GM23248 (cell line): ENCODE measurements at regions not wholly inside any gene's neighbourhood (a gene's known extent, or its start where the extent isn't known, plus 50 kb on each side); places are given as distances from the start of the nearest gene placed in this dataset.

ENCODE experiments used
- DNase-seq: peaks from one replicate; pipeline ENCODE4 v3.0.0-alpha.2; 2015
- H2AFZ ChIP-seq: fragments of 200-600 bp; sonication (generic); 2 replicates; pipeline ENCODE4 v1.6.1; 2016; ENCODE audit warnings: antibody characterized with exemption
- H3F3A ChIP-seq: fragments of 200-600 bp; sonication (generic); 2 replicates; pipeline ENCODE4 v1.6.1; 2016; ENCODE audit warnings: mild to moderate bottlenecking, antibody characterized with exemption, mixed run types; ENCODE audit not compliant: insufficient read depth
- H3K27ac ChIP-seq: fragments of 200-600 bp; sonication (generic); 2 replicates; pipeline ENCODE4 v1.5.1; 2016; ENCODE audit warnings: mild to moderate bottlenecking
- H3K27me3 ChIP-seq: fragments of 200-600 bp; sonication (generic); replicated peaks from 2 replicates; pipeline ENCODE4 v1.6.1; 2016; ENCODE audit warnings: mild to moderate bottlenecking; ENCODE audit not compliant: insufficient read depth
- H3K36me3 ChIP-seq: fragments of 200-600 bp; sonication (generic); 2 replicates; pipeline ENCODE4 v1.6.1; 2016; ENCODE audit warnings: low read depth, mild to moderate bottlenecking
- H3K4me1 ChIP-seq: fragments of 200-600 bp; sonication (generic); 2 replicates; pipeline ENCODE4 v1.6.1; 2016; ENCODE audit warnings: mild to moderate bottlenecking; ENCODE audit not compliant: insufficient read depth
- H3K4me2 ChIP-seq: fragments of 200-600 bp; sonication (generic); one replicate; pipeline ENCODE4 v1.6.1; 2016; ENCODE audit warnings: mild to moderate bottlenecking; ENCODE audit not compliant: unreplicated experiment
- H3K4me3 ChIP-seq: fragments of 200-600 bp; sonication (generic); 2 replicates; pipeline ENCODE4 v1.5.1; 2016; ENCODE audit warnings: mild to moderate bottlenecking
- H3K79me2 ChIP-seq: fragments of 200-600 bp; sonication (generic); 2 replicates; pipeline ENCODE4 v1.6.1; 2016; ENCODE audit warnings: mild to moderate bottlenecking; ENCODE audit not compliant: insufficient read depth
- H3K9ac ChIP-seq: fragments of 200-600 bp; sonication (generic); 2 replicates; pipeline ENCODE4 v1.6.1; 2016; ENCODE audit warnings: mild to moderate bottlenecking
- H3K9me2 ChIP-seq: fragments of 200-600 bp; sonication (generic); 2 replicates; pipeline ENCODE4 v1.6.1; 2016; ENCODE audit warnings: mixed run types, mild to moderate bottlenecking, moderate library complexity; ENCODE audit not compliant: insufficient read depth
- H3K9me3 ChIP-seq: fragments of 200-600 bp; sonication (generic); one replicate; pipeline ENCODE4 v1.6.1; 2017; ENCODE audit warnings: low read depth
- H4K20me1 ChIP-seq: fragments of 200-600 bp; sonication (generic); 2 replicates; pipeline ENCODE4 v1.6.0; 2016; ENCODE audit not compliant: insufficient read depth
- EZH2 ChIP-seq: fragments of 200-600 bp; sonication (generic); IDR thresholded peaks from 2 replicates; pipeline ENCODE4 v1.6.1; 2018; ENCODE audit warnings: antibody characterized with exemption, mild to moderate bottlenecking; ENCODE audit not compliant: insufficient read depth, poor library complexity, severe bottlenecking
- EZH2phosphoT487 ChIP-seq: fragments of 200-600 bp; sonication (generic); IDR thresholded peaks from 2 replicates; pipeline ENCODE4 v1.6.1; 2018; ENCODE audit warnings: antibody characterized with exemption, moderate library complexity, mild to moderate bottlenecking, low read depth; ENCODE audit not compliant: insufficient read depth
- WGBS, 2 experiments: methylation state at CpG; one replicate each; pipeline ENCODE4 v1.1.6; 2015 to 2017; ENCODE audit warnings: low lambda C conversion rate in 2 of 2, low coverage in 1 of 2; ENCODE audit errors: missing lambda C conversion rate in 2 of 2; 5-methylcytosine and 5-hydroxymethylcytosine counted together
- in situ Hi-C: fragments of 300-500 bp; cut with MboI; formaldehyde crosslinking; loops from 2 replicates; pipeline ENCODE4 v1.15.0; 2020

- Histone ChIP-seq H3K9ac (no peak overlapping the region), H3K36me3 (no peaks in the 10 kb centered on the region), H3K4me2 (no peak overlapping the region), H2AFZ (no peak overlapping the region), H3K9me3 (no peaks in the 10 kb centered on the region), H3K27me3 (no peaks in the 10 kb centered on the region; the same call in 1 of the 2 replicates), H3F3A (no peaks in the 10 kb centered on the region), H4K20me1 (no peaks in the 10 kb centered on the region), H3K79me2 (no peaks in the 10 kb centered on the region), H3K4me1 (no peaks in the 10 kb centered on the region), H3K27ac (no peak overlapping the region), H3K9me2 (no peaks in the 10 kb centered on the region), H3K4me3 (no peak overlapping the region)
- TF ChIP-seq EZH2phosphoT487 = no peak
- TF ChIP-seq EZH2 = no peak
- no peak for DNase-seq
- in situ Hi-C loops = no loop called here
Measured at GRCh38 chr18:7497081-7497480, 70.0 kb upstream of the PTPRM start.

DNA sequence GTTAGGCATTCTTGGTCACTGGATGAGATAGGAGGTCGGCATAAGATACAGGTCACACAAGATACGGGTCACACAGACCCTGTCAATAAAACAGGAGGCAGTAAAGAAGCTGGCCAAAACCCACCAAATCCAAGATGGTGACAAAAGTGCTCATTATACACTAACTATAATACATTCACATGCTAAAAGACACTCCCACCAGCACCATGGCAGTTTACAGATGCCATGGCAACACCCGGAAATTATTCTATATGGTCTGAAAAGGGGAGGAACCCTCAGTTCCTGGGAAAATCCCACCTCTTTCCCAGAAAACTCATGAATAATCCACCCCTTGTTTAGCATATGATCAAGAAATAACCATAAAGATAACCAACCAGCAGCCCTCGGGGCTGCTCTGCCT is 56.0 kb upstream of the PTPRM start:
- H3K27me3 ChIP-seq = no peaks in the 10 kb centered on the region
- no peaks in the 10 kb centered on the region for H3F3A ChIP-seq
- TF ChIP-seq EZH2phosphoT487 (no peak), EZH2 (no peak)
- H2AFZ ChIP-seq = no peak overlapping the region
- no peak overlapping the region for H3K4me2 ChIP-seq
- H3K4me1 ChIP-seq = no peaks in the 10 kb centered on the region
- H3K9ac ChIP-seq = no peak overlapping the region
- H3K36me3 ChIP-seq = no peaks in the 10 kb centered on the region
- H3K9me2 ChIP-seq = no peaks in the 10 kb centered on the region
- H3K79me2 ChIP-seq = no peaks in the 10 kb centered on the region
- no peaks in the 10 kb centered on the region for H4K20me1 ChIP-seq
- no peak overlapping the region for H3K4me3 ChIP-seq
- no peak for DNase-seq
- in situ Hi-C loops = no loop called here
- 74 to 76% methylated on average over 4 of the region's 4 CpGs for WGBS, 2 experiments
- H3K9me3 ChIP-seq = no peaks in the 10 kb centered on the region
- H3K27ac ChIP-seq = no peak overlapping the region

- peak; percentile 46 for DNase-seq
- H3F3A ChIP-seq = no peaks in the 10 kb centered on the region
- no peaks in the 10 kb centered on the region for H3K9me3 ChIP-seq
- in situ Hi-C loops = no loop called here
- no peak overlapping the region for H3K4me3 ChIP-seq
- 11% methylated on average over 5 of the region's 5 CpGs for WGBS, 2 experiments
- no peak overlapping the region for H3K4me2 ChIP-seq
- H2AFZ ChIP-seq = no peak overlapping the region
- no peak overlapping the region for H3K27ac ChIP-seq
- H4K20me1 ChIP-seq = no peaks in the 10 kb centered on the region
- H3K27me3 ChIP-seq = 0 out of 2 replicates have a peak, but pooled peaks cover 2% of the 10 kb centered on the region
- H3K4me1 ChIP-seq = no peaks in the 10 kb centered on the region
- H3K9ac ChIP-seq = no peak overlapping the region
- no peaks in the 10 kb centered on the region for H3K36me3 ChIP-seq
- H3K9me2 ChIP-seq = no peaks in the 10 kb centered on the region
- TF ChIP-seq EZH2phosphoT487 (no peak), EZH2 (no peak)
- H3K79me2 ChIP-seq = no peaks in the 10 kb centered on the region
Measured at GRCh38 chr18:7512348-7512747, 54.8 kb upstream of the PTPRM start.

- no peaks in the 10 kb centered on the region for H3K36me3 ChIP-seq
- H3K4me1 ChIP-seq = no peaks in the 10 kb centered on the region
- in situ Hi-C loops = no loop called here
- no peaks in the 10 kb centered on the region for H3K9me2 ChIP-seq
- 40 to 43% methylated on average over 3 of the region's 3 CpGs for WGBS, 2 experiments
- H3K4me3 ChIP-seq = no peak overlapping the region
- no peaks in the 10 kb centered on the region for H4K20me1 ChIP-seq
- no peak overlapping the region for H3K9ac ChIP-seq
- DNase-seq = no peak
- no peak overlapping the region for H3K27ac ChIP-seq
- H3K27me3 ChIP-seq = 0 out of 2 replicates have a peak, but pooled peaks cover 5% of the 10 kb centered on the region
- no peaks in the 10 kb centered on the region for H3K79me2 ChIP-seq
- TF ChIP-seq EZH2phosphoT487 = no peak
- TF ChIP-seq EZH2 = no peak
- no peak overlapping the region for H2AFZ ChIP-seq
- H3F3A ChIP-seq = no peaks in the 10 kb centered on the region
- H3K4me2 ChIP-seq = no peak overlapping the region
- H3K9me3 ChIP-seq = no peaks in the 10 kb centered on the region
Measured at GRCh38 chr18:7512990-7513389, 54.1 kb upstream of the PTPRM start.

GRCh38 chr18:7514796-7515440 is 52.2 kb upstream of the PTPRM start:
- Histone ChIP-seq H2AFZ (no peak overlapping the region), H3K4me3 (no peak overlapping the region), H3K9me2 (no peaks in the 10 kb centered on the region), H3K36me3 (no peaks in the 10 kb centered on the region), H3K9ac (no peak overlapping the region), H3K27ac (no peak overlapping the region), H3F3A (no peaks in the 10 kb centered on the region), H3K4me1 (no peaks in the 10 kb centered on the region), H3K79me2 (no peaks in the 10 kb centered on the region), H4K20me1 (no peaks in the 10 kb centered on the region), H3K27me3 (0 out of 2 replicates have a peak, but pooled peaks cover 5% of the 10 kb centered on the region), H3K9me3 (no peaks in the 10 kb centered on the region), H3K4me2 (no peak overlapping the region)
- no peak for DNase-seq
- in situ Hi-C loops = no loop called here
- WGBS, 2 experiments = 70 to 73% methylated on average over 11 of the region's 11 CpGs
- TF ChIP-seq EZH2 (no peak), EZH2phosphoT487 (no peak)
